H1 (cell line): ENCODE measurements at regions not wholly inside any gene's neighbourhood (a gene's known extent, or its start where the extent isn't known, plus 50 kb on each side); places are given as distances from the start of the nearest gene placed in this dataset.

Source experiments
- CHD7 ChIP-seq: fragments of 300-600 bp; sonication (generic); IDR thresholded peaks from 2 replicates; pipeline ENCODE4 v1.7.1; 2012; ENCODE audit warnings: low read length, moderate library complexity, mild to moderate bottlenecking, inconsistent platforms; ENCODE audit not compliant: insufficient replicate concordance
- GTF2F1 ChIP-seq: IDR thresholded peaks from 2 replicates; pipeline ENCODE4 v1.6.1; 2012; ENCODE audit warnings: low read depth, low read length, improper control_type of control experiment, borderline replicate concordance
- JUND ChIP-seq: IDR thresholded peaks from 2 replicates; pipeline ENCODE4 v1.6.1; 2011; ENCODE audit warnings: mild to moderate bottlenecking, improper control_type of control experiment, low read length
- MAX ChIP-seq: IDR thresholded peaks from 2 replicates; pipeline ENCODE4 v1.6.1; 2012; ENCODE audit warnings: inconsistent platforms
- RFX5 ChIP-seq: IDR thresholded peaks from 2 replicates; pipeline ENCODE4 v1.6.1; 2011; ENCODE audit warnings: low read depth, low read length, improper control_type of control experiment, borderline replicate concordance
- ZNF274 ChIP-seq: IDR thresholded peaks from 2 replicates; pipeline ENCODE4 v1.7.0; 2012; ENCODE audit warnings: low read length, borderline replicate concordance; ENCODE audit errors: extremely low read depth
- TF ChIP-seq, protein P1 (sequence below), 3 experiments: IDR thresholded peaks; 1 replicate in 2 of 3; 2 replicates in 1 of 3; pipeline versions ENCODE4 v1.5.1 to v1.6.1; 2011; ENCODE audit warnings: low read length in 3 of 3, mild to moderate bottlenecking in 3 of 3, inconsistent platforms in 2 of 3, low read depth in 1 of 3, moderate library complexity in 1 of 3; ENCODE audit not compliant: insufficient read depth in 1 of 3; ENCODE audit errors: control extremely low read depth in 1 of 3

DNA sequence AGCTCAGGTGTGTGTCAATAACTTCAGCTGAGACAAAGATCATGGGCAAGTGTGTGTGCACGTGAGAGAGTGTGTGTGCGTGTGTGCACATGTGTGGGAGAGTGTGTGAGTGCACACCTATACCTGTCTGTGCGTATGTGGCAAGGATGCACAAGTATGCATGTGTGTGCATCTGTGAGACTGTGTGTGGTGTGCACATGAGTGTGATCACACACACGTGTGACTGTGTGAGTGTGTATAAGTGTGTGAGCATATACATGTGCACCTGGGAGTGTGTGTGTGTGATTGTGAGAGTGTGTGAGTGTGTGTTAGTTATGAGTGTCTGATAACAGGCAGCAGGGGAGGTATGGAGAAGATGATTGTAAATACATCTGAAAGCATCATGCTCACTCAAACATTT is 657.3 kb upstream of the PFKP start (continued):
- TF ChIP-seq, protein P1, sequence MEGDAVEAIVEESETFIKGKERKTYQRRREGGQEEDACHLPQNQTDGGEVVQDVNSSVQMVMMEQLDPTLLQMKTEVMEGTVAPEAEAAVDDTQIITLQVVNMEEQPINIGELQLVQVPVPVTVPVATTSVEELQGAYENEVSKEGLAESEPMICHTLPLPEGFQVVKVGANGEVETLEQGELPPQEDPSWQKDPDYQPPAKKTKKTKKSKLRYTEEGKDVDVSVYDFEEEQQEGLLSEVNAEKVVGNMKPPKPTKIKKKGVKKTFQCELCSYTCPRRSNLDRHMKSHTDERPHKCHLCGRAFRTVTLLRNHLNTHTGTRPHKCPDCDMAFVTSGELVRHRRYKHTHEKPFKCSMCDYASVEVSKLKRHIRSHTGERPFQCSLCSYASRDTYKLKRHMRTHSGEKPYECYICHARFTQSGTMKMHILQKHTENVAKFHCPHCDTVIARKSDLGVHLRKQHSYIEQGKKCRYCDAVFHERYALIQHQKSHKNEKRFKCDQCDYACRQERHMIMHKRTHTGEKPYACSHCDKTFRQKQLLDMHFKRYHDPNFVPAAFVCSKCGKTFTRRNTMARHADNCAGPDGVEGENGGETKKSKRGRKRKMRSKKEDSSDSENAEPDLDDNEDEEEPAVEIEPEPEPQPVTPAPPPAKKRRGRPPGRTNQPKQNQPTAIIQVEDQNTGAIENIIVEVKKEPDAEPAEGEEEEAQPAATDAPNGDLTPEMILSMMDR (IDR thresholded peaks at IDR 0.05; ENCODE audit: control extremely low read depth in 1 of 3, insufficient read depth in 1 of 3, low read depth in 1 of 3, low read length in 3 of 3), result no peak
- no peak for TF ChIP-seq GTF2F1
- no peak for TF ChIP-seq MAX
- no peak for TF ChIP-seq CHD7
- no peak for TF ChIP-seq JUND
- no peak for TF ChIP-seq ZNF274
- no peak for TF ChIP-seq RFX5
